Medulla oblongata (tissue), 1 donor: ENCODE measurements at regions not wholly inside any gene's neighbourhood (a gene's known extent, or its start where the extent isn't known, plus 50 kb on each side); places are given as distances from the start of the nearest gene placed in this dataset.

ENCODE experiments used
- DNase-seq: peaks from one replicate; pipeline ENCODE4 v3.0.0-alpha.2; 2015; ENCODE audit errors: extremely low spot score

- DNase-seq = peak; percentile 11
These were observed 135.1 kb upstream of the FRY start for GRCh38 chr13:31896427-31896826.

GRCh38 chr13:31898378-31899071 is 133.0 kb upstream of the FRY start:
- DNase-seq = no peak

GRCh38 chr13:31901985-31902384 is 129.6 kb upstream of the FRY start:
- no peak for DNase-seq

- no peak for DNase-seq
These were observed 128.3 kb upstream of the FRY start for GRCh38 chr13:31903111-31903815.

GRCh38 chr13:31904941-31905824 is 126.4 kb upstream of the FRY start:
- no peak for DNase-seq

- no peak for DNase-seq
These were observed 125.6 kb upstream of the FRY start for GRCh38 chr13:31905961-31906360.

- DNase-seq = no peak
These were observed 122.7 kb upstream of the FRY start for GRCh38 chr13:31908696-31909411.

GRCh38 chr13:31909864-31910551 is 121.6 kb upstream of the FRY start:
- peak; percentile 83 for DNase-seq

GRCh38 chr13:31910633-31911032 is 120.9 kb upstream of the FRY start:
- no peak for DNase-seq

GRCh38 chr13:31912647-31913401 is 118.8 kb upstream of the FRY start:
- DNase-seq = no peak

- DNase-seq = no peak
These were observed 118.1 kb upstream of the FRY start for GRCh38 chr13:31913459-31913858.

GRCh38 chr13:31914843-31915242 is 116.7 kb upstream of the FRY start:
- DNase-seq = no peak

- DNase-seq = no peak
These were observed 112.9 kb upstream of the FRY start for GRCh38 chr13:31918707-31919106.

GRCh38 chr13:31919241-31919640 is 112.3 kb upstream of the FRY start:
- no peak for DNase-seq

GRCh38 chr13:31919971-31920726 is 111.4 kb upstream of the FRY start:
- no peak for DNase-seq

GRCh38 chr13:31920727-31921100 is 110.9 kb upstream of the FRY start:
- no peak for DNase-seq

- no peak for DNase-seq
These were observed 108.8 kb upstream of the FRY start for GRCh38 chr13:31922724-31923123.

- no peak for DNase-seq
These were observed 108.3 kb upstream of the FRY start for GRCh38 chr13:31923134-31923763.

- no peak for DNase-seq
These were observed 106.5 kb upstream of the FRY start for GRCh38 chr13:31925079-31925478.
